ENCODE measurements at regions not wholly inside any gene's neighbourhood (a gene's known extent, or its start where the extent isn't known, plus 50 kb on each side); places are given as distances from the start of the nearest gene placed in this dataset.

GRCh38 chr2:142347751-142348150, 216.9 kb upstream of the LRP1B start:
- no peak overlapping the region for H3K27ac ChIP-seq (ENCODE audit: low read depth, low read length)
- no peaks in the 10 kb centered on the region for H3F3A ChIP-seq (ENCODE audit: control insufficient read depth, insufficient read depth)
- H4K20me1 ChIP-seq (ENCODE audit: control insufficient read depth, insufficient read depth, low read depth, low read length), result no peaks in the 10 kb centered on the region
- H3K4me2 ChIP-seq (ENCODE audit: low read length), result no peak overlapping the region
- H3K36me3 ChIP-seq (ENCODE audit: control insufficient read depth, low read length), result no peaks in the 10 kb centered on the region
- no peaks in the 10 kb centered on the region for H3K79me2 ChIP-seq (ENCODE audit: control insufficient read depth, low read length)
- TF ChIP-seq EZH2phosphoT487 (IDR thresholded peaks at IDR 0.05; ENCODE audit: borderline replicate concordance, low read length) (no peak), CTCF (IDR thresholded peaks at IDR 0.05; ENCODE audit: low read depth, low read length, poor library complexity, severe bottlenecking) (no peak)
- no peaks in the 10 kb centered on the region for H3K27me3 ChIP-seq (ENCODE audit: control insufficient read depth, low read length)
- no peaks in the 10 kb centered on the region for H3K9me2 ChIP-seq (replicated peaks; ENCODE audit: control insufficient read depth, low read length)
- no peaks in the 10 kb centered on the region for H3K4me1 ChIP-seq (ENCODE audit: control insufficient read depth, low read length)
- no peaks in the 10 kb centered on the region for H3K9me3 ChIP-seq (ENCODE audit: control insufficient read depth, insufficient read depth, low read length)
- H3K4me3 ChIP-seq (ENCODE audit: low read length), result no peak overlapping the region

- Histone ChIP-seq H3K4me3 (ENCODE audit: low read length) (no peak overlapping the region), H3K36me3 (ENCODE audit: control insufficient read depth, low read length) (no peaks in the 10 kb centered on the region), H3K9me2 (replicated peaks; ENCODE audit: control insufficient read depth, low read length) (no peaks in the 10 kb centered on the region), H3K79me2 (ENCODE audit: control insufficient read depth, low read length) (no peaks in the 10 kb centered on the region), H3K4me1 (ENCODE audit: control insufficient read depth, low read length) (no peaks in the 10 kb centered on the region), H3F3A (ENCODE audit: control insufficient read depth, insufficient read depth) (no peaks in the 10 kb centered on the region), H3K27me3 (ENCODE audit: control insufficient read depth, low read length) (no peaks in the 10 kb centered on the region), H3K9me3 (ENCODE audit: control insufficient read depth, insufficient read depth, low read length) (no peaks in the 10 kb centered on the region), H4K20me1 (ENCODE audit: control insufficient read depth, insufficient read depth, low read depth, low read length) (no peaks in the 10 kb centered on the region), H3K27ac (ENCODE audit: low read depth, low read length) (no peak overlapping the region), H3K4me2 (ENCODE audit: low read length) (no peak overlapping the region)
- TF ChIP-seq EZH2phosphoT487 (IDR thresholded peaks at IDR 0.05; ENCODE audit: borderline replicate concordance, low read length), result no peak
- TF ChIP-seq CTCF (IDR thresholded peaks at IDR 0.05; ENCODE audit: low read depth, low read length, poor library complexity, severe bottlenecking), result no peak
Measured at GRCh38 chr2:142339261-142339660, 208.4 kb upstream of the LRP1B start.

- Histone ChIP-seq H4K20me1 (ENCODE audit: control insufficient read depth, insufficient read depth, low read depth, low read length) (no peaks in the 10 kb centered on the region), H3K27ac (ENCODE audit: low read depth, low read length) (no peak overlapping the region), H3K4me2 (ENCODE audit: low read length) (no peak overlapping the region), H3K4me3 (ENCODE audit: low read length) (no peak overlapping the region), H3K9me2 (replicated peaks; ENCODE audit: control insufficient read depth, low read length) (no peaks in the 10 kb centered on the region), H3F3A (ENCODE audit: control insufficient read depth, insufficient read depth) (no peaks in the 10 kb centered on the region), H3K4me1 (ENCODE audit: control insufficient read depth, low read length) (no peaks in the 10 kb centered on the region), H3K79me2 (ENCODE audit: control insufficient read depth, low read length) (no peaks in the 10 kb centered on the region), H3K27me3 (ENCODE audit: control insufficient read depth, low read length) (no peaks in the 10 kb centered on the region), H3K36me3 (ENCODE audit: control insufficient read depth, low read length) (no peaks in the 10 kb centered on the region), H3K9me3 (ENCODE audit: control insufficient read depth, insufficient read depth, low read length) (no peaks in the 10 kb centered on the region)
- no peak for TF ChIP-seq EZH2phosphoT487 (IDR thresholded peaks at IDR 0.05; ENCODE audit: borderline replicate concordance, low read length)
- TF ChIP-seq CTCF (IDR thresholded peaks at IDR 0.05; ENCODE audit: low read depth, low read length, poor library complexity, severe bottlenecking), result no peak
Measured at GRCh38 chr2:142332196-142332595, 201.4 kb upstream of the LRP1B start.

DNA sequence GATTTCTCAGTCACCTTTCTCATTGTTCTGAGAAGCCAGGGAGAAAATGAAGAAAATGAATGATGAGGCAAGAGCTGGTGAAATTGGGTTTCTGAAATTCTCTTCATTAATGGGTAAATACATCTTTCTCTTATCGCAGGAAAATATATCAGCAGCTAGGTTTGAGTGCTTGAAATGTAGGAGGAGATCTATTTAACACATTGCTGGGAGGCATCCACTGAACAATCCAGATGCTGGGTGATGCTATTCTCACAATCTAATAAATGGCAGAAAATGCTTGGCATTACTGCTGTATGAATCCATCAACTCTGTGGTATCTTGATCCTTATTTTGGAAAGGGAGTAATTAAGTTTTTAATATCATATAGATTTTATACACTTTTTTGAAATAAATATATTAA, 199.6 kb upstream of the LRP1B start:
- Histone ChIP-seq H3K4me3 (ENCODE audit: low read length) (no peak overlapping the region), H3K4me1 (ENCODE audit: control insufficient read depth, low read length) (no peaks in the 10 kb centered on the region), H3K9me3 (ENCODE audit: control insufficient read depth, insufficient read depth, low read length) (no peaks in the 10 kb centered on the region), H3K4me2 (ENCODE audit: low read length) (no peak overlapping the region), H3K27me3 (ENCODE audit: control insufficient read depth, low read length) (no peaks in the 10 kb centered on the region), H3K79me2 (ENCODE audit: control insufficient read depth, low read length) (no peaks in the 10 kb centered on the region), H4K20me1 (ENCODE audit: control insufficient read depth, insufficient read depth, low read depth, low read length) (no peaks in the 10 kb centered on the region), H3K27ac (ENCODE audit: low read depth, low read length) (no peak overlapping the region), H3K36me3 (ENCODE audit: control insufficient read depth, low read length) (no peaks in the 10 kb centered on the region), H3K9me2 (replicated peaks; ENCODE audit: control insufficient read depth, low read length) (no peaks in the 10 kb centered on the region), H3F3A (ENCODE audit: control insufficient read depth, insufficient read depth) (no peaks in the 10 kb centered on the region)
- TF ChIP-seq CTCF (IDR thresholded peaks at IDR 0.05; ENCODE audit: low read depth, low read length, poor library complexity, severe bottlenecking) (no peak), EZH2phosphoT487 (IDR thresholded peaks at IDR 0.05; ENCODE audit: borderline replicate concordance, low read length) (no peak)

All from DOHH2 (cell line).